ENCODE measurements at regions not wholly inside any gene's neighbourhood (a gene's known extent, or its start where the extent isn't known, plus 50 kb on each side); places are given as distances from the start of the nearest gene placed in this dataset.

- intact Hi-C loops (cut with micrococcal nuclease; ENCODE audit: unreplicated experiment) (no loop called here), in situ Hi-C loops (cut with HindIII; ENCODE audit: extremely low pct_ligation_motif_present, low pct_unique_long_range_greater_than_20kb) (no loop called here)
- DNase-seq (ENCODE audit: low spot score), result no peak
- H3K9me3 ChIP-seq (ENCODE audit: low read length), result no peaks in the 10 kb centered on the region
- BruUV-seq (replicated peaks), result no TSS peak
- no peaks in the 10 kb centered on the region for H4K20me1 ChIP-seq (ENCODE audit: insufficient read depth, low read length)
- POLR2A ChIA-PET, result no interaction called here
- no peaks in the 10 kb centered on the region for H3K79me2 ChIP-seq (ENCODE audit: insufficient read depth, low read length)
- H3K27ac ChIP-seq (ENCODE audit: extremely low read length, insufficient read depth, low read length), result no peak overlapping the region
- FAIRE-seq, result no peak
- TF ChIP-seq MIXL1 (CRISPR knock-in tag; IDR thresholded peaks at IDR 0.05) (no peak), GTF3A (CRISPR knock-in tag; conservative IDR thresholded peaks at IDR 0.05) (no peak), SOX13 (IDR thresholded peaks at IDR 0.05) (no peak), SOX13 (CRISPR knock-in tag; conservative IDR thresholded peaks at IDR 0.05 in 1 of 2, IDR thresholded peaks at IDR 0.05 in 1 of 2) (no peak), KDM3A (CRISPR knock-in tag; IDR thresholded peaks at IDR 0.05; ENCODE audit: low read depth) (no peak), ZFX (CRISPR knock-in tag; IDR thresholded peaks at IDR 0.05; ENCODE audit: low read depth) (no peak), HDAC6 (IDR thresholded peaks at IDR 0.05; ENCODE audit: low read depth, low read length) (no peak), ZNF256 (CRISPR knock-in tag; conservative IDR thresholded peaks at IDR 0.05) (no peak), ZNF710 (CRISPR knock-in tag; IDR thresholded peaks at IDR 0.05; ENCODE audit: borderline replicate concordance) (no peak), ZIK1 (CRISPR knock-in tag; IDR thresholded peaks at IDR 0.05; ENCODE audit: borderline replicate concordance, low read depth) (no peak), CSRNP1 (CRISPR knock-in tag; IDR thresholded peaks at IDR 0.05) (no peak), HHEX (CRISPR knock-in tag; IDR thresholded peaks at IDR 0.05) (no peak), ZFP90 (CRISPR knock-in tag; IDR thresholded peaks at IDR 0.05; ENCODE audit: borderline replicate concordance) (no peak)
- no peak overlapping the region for H2AFZ ChIP-seq (ENCODE audit: low read length)
- CTCF ChIA-PET (ENCODE audit: low intra/inter-chr PET ratio, low total read pairs), result no interaction called here
- H3K27me3 ChIP-seq (ENCODE audit: control insufficient read depth in 1 of 2, insufficient read depth in 2 of 2, low read length in 2 of 2), result no peaks in the 10 kb centered on the region
- no peak overlapping the region for H3K9ac ChIP-seq (ENCODE audit: insufficient read depth, low read depth, low read length)
- no peak overlapping the region for H3K4me2 ChIP-seq (ENCODE audit: low read depth, low read length)
- ATAC-seq, result no peak
- WGBS (ENCODE audit: low lambda C conversion rate), result 76% methylated on average over 2 of the region's 2 CpGs
- no peaks in the 10 kb centered on the region for H3K4me1 ChIP-seq (ENCODE audit: insufficient read depth, low read length)
- H3K4me3 ChIP-seq (replicated peaks in 1 of 3; ENCODE audit: insufficient read depth in 1 of 3, low read depth in 2 of 3, low read length in 3 of 3), result no peak overlapping the region
- no peaks in the 10 kb centered on the region for H3K36me3 ChIP-seq (replicated peaks in 1 of 2; ENCODE audit: control insufficient read depth in 1 of 2, insufficient read depth in 2 of 2, low read length in 2 of 2)
These were observed 225.0 kb upstream of the NT5C1B start for GRCh38 chr2:18814387-18814786.
